Gastroesophageal sphincter (tissue), 4 donors: ENCODE measurements at regions not wholly inside any gene's neighbourhood (a gene's known extent, or its start where the extent isn't known, plus 50 kb on each side); places are given as distances from the start of the nearest gene placed in this dataset.

Source experiments
- ATAC-seq: fragments of 150-250 bp; one replicate; pipeline ENCODE4 v1.9.1; 2016; ENCODE audit warnings: mild to moderate bottlenecking, moderate library complexity
- H3K27ac ChIP-seq, 4 donors: fragments of 200-600 bp; sonication (generic) in 3 of 4; 1 replicate in 3 of 4; 2 replicates in 1 of 4; pipeline ENCODE4 v1.5.1; 2016 to 2019
- H3K27me3 ChIP-seq: fragments of 200-600 bp; sonication (generic); one replicate; pipeline ENCODE4 v1.5.1; 2019
- H3K36me3 ChIP-seq, 2 donors: fragments of 200-600 bp; sonication (generic); one replicate each; pipeline ENCODE4 v1.5.1; 2019; ENCODE audit warnings: control low read depth in 1 of 2
- H3K4me1 ChIP-seq, 3 donors: fragments of 200-600 bp; sonication (generic); 1 replicate in 2 of 3; 2 replicates in 1 of 3; pipeline ENCODE4 v1.5.1; 2016 to 2019; ENCODE audit warnings: control low read depth in 2 of 3
- H3K4me3 ChIP-seq, 2 donors: fragments of 200-600 bp; sonication (generic); one replicate each; pipeline ENCODE4 v1.5.1; 2019; ENCODE audit warnings: mild to moderate bottlenecking in 1 of 2, moderate library complexity in 1 of 2
- H3K9me3 ChIP-seq, 3 donors: fragments of 200-600 bp; sonication (generic); one replicate each; pipeline ENCODE4 v1.5.1; 2017 to 2019; ENCODE audit warnings: control low read depth in 2 of 3
- CTCF ChIP-seq, 4 experiments: fragments of 200-600 bp in 2 of 4; fragments of 450-650 bp in 2 of 4; sonication (generic) in 1 of 4; IDR thresholded peaks; one replicate each; pipeline ENCODE4 v1.5.1; 2017 to 2019; ENCODE audit warnings: antibody characterized with exemption in 4 of 4, mild to moderate bottlenecking in 2 of 4, moderate library complexity in 2 of 4
- EP300 ChIP-seq: sonication (generic); formaldehyde crosslinking; IDR thresholded peaks from one replicate; pipeline ENCODE4 v1.6.1; 2017; ENCODE audit warnings: antibody characterized with exemption, mild to moderate bottlenecking
- POLR2A ChIP-seq, 2 donors: fragments of 450-650 bp; IDR thresholded peaks; one replicate each; pipeline ENCODE4 v1.6.1; 2017; ENCODE audit warnings: antibody characterized with exemption in 2 of 2, mild to moderate bottlenecking in 2 of 2, moderate library complexity in 1 of 2
- POLR2AphosphoS5 ChIP-seq: sonication (generic); formaldehyde crosslinking; IDR thresholded peaks from one replicate; pipeline ENCODE4 v1.6.1; 2017; ENCODE audit warnings: antibody characterized with exemption
- WGBS, 2 donors: methylation state at CpG; one replicate each; pipeline ENCODE4 v1.1.5; 2018; ENCODE audit warnings: low coverage in 1 of 2; 5-methylcytosine and 5-hydroxymethylcytosine counted together

GRCh38 chr5:175047048-175047447 is 322.7 kb downstream of the MSX2 start:
- Histone ChIP-seq H3K27me3 (peaks cover 7% of the 10 kb centered on the region), H3K4me1 (no peaks in the 10 kb centered on the region), H3K27ac (no peak overlapping the region), H3K4me3 (no peak overlapping the region), H3K9me3 (no peaks in the 10 kb centered on the region), H3K36me3 (no peaks in the 10 kb centered on the region)
- ATAC-seq, result no peak
- no peak for TF ChIP-seq CTCF (IDR thresholded peaks at IDR 0.05)
- no peak for TF ChIP-seq POLR2AphosphoS5
- TF ChIP-seq POLR2A (IDR thresholded peaks at IDR 0.05), result no peak
- no peak for TF ChIP-seq EP300
- 30% methylated on average over 1 of the region's 1 CpG; no CpG with 5 or more reads in 1 of the 2 donors for WGBS, 2 donors

DNA sequence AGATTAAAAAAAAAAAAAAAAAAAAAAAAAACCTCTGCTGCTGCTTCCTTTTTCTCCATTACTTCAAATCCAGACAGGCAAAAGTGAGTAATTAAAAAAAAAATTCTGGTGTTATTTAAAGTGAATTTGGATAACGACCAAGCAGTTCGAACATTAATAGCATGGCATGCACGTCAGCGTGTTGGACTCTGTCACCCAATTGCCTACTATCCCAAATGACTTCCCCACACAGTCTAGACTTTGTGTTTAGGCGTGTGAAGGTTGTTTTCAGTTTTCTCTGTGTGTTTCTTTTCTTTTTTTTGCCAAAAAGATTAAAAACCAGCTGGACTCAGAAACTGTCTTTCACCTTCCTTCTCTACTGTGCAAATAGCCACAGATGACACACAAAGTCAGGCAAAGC is 321.4 kb downstream of the MSX2 start:
- Histone ChIP-seq H3K4me1 (no peaks in the 10 kb centered on the region), H3K36me3 (no peaks in the 10 kb centered on the region), H3K9me3 (no peaks in the 10 kb centered on the region), H3K27ac (no peak overlapping the region), H3K4me3 (no peak overlapping the region), H3K27me3 (no peaks in the 10 kb centered on the region)
- ATAC-seq, result no peak
- 60 to 64% methylated on average over 5 of the region's 5 CpGs for WGBS, 2 donors
- no peak for TF ChIP-seq EP300

- H3K4me1 ChIP-seq, result no peaks in the 10 kb centered on the region
Measured at GRCh38 chr5:175037820-175038219, 313.4 kb downstream of the MSX2 start.

GRCh38 chr5:175035882-175036533 is 311.6 kb downstream of the MSX2 start:
- H3K27me3 ChIP-seq, result no peaks in the 10 kb centered on the region
- H3K36me3 ChIP-seq, result no peaks in the 10 kb centered on the region
- ATAC-seq, result no peak
- TF ChIP-seq CTCF (IDR thresholded peaks at IDR 0.05) (no peak), POLR2AphosphoS5 (no peak), POLR2A (IDR thresholded peaks at IDR 0.05) (no peak), EP300 (no peak)
- no peaks in the 10 kb centered on the region for H3K9me3 ChIP-seq
- H3K4me1 ChIP-seq, result no peaks in the 10 kb centered on the region
- H3K27ac ChIP-seq, result no peak overlapping the region
- H3K4me3 ChIP-seq, result no peak overlapping the region
- WGBS, 2 donors, result 20% methylated on average over 1 of the region's 1 CpG; no CpG with 5 or more reads in 1 of the 2 donors

More at GRCh38 chr5:175037820-175038219, 313.4 kb downstream of the MSX2 start:
- H3K9me3 ChIP-seq, result no peaks in the 10 kb centered on the region
- WGBS, 2 donors, result no CpG with 5 or more reads among the region's 2 CpGs
- no peak overlapping the region for H3K4me3 ChIP-seq
- no peak for ATAC-seq
- no peak overlapping the region for H3K27ac ChIP-seq
- no peaks in the 10 kb centered on the region for H3K36me3 ChIP-seq
- no peaks in the 10 kb centered on the region for H3K27me3 ChIP-seq
- TF ChIP-seq POLR2A (IDR thresholded peaks at IDR 0.05) (no peak), POLR2AphosphoS5 (no peak), EP300 (no peak), CTCF (IDR thresholded peaks at IDR 0.05) (no peak)

DNA sequence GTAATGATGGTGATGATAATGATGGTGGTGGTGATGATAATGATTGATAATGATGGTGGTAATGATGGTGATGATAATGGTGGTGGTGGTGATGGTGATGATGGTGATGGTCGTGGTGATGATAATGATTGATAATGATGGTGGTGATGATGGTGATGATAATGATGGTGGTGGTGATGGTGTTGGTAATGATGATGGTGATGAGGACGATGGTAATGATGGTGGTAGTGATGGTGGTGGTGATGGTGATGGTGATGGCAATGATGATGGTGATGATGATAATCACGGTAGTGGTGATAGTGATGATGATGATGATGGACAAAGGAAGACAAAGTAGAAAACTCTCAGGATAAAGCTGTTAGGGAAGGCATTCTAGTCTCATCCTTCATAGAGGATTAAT is 310.5 kb downstream of the MSX2 start:
- 85 to 90% methylated on average over 3 of the region's 3 CpGs for WGBS, 2 donors
- Histone ChIP-seq H3K9me3 (no peaks in the 10 kb centered on the region), H3K4me3 (no peak overlapping the region), H3K27me3 (no peaks in the 10 kb centered on the region), H3K27ac (no peak overlapping the region), H3K4me1 (no peaks in the 10 kb centered on the region), H3K36me3 (no peaks in the 10 kb centered on the region)
- no peak for ATAC-seq
- no peak for TF ChIP-seq POLR2AphosphoS5
- no peak for TF ChIP-seq CTCF (IDR thresholded peaks at IDR 0.05)
- TF ChIP-seq POLR2A (IDR thresholded peaks at IDR 0.05), result no peak
- no peak for TF ChIP-seq EP300
